ENCODE measurements at regions not wholly inside any gene's neighbourhood (a gene's known extent, or its start where the extent isn't known, plus 50 kb on each side); places are given as distances from the start of the nearest gene placed in this dataset.

DNA sequence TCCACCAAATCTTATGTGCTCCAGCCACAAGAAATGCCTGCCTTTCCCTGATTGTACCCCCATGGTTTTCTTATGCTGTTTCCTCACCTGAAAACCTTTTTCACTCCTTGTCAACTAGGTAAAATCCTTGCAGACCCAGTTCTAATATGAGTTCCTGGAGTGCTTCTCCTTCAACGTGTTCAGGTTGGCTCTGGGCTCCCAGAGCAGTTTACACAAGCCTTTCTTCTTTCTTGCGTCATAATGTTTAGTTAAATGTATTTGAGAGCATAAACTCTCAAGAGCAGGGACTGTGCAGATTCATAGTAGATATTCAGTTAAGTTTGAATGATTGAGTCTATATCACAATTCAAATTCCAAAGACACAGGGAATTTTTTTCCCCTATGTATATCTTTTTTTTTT, 484.8 kb upstream of the CCDC196 start:
- TF ChIP-seq POLR2A (IDR thresholded peaks at IDR 0.05): no peak
- no peak for TF ChIP-seq CTCF (IDR thresholded peaks at IDR 0.05)
- H3K4me3 ChIP-seq: no peak overlapping the region
- H3K27ac ChIP-seq: no peak overlapping the region
- ATAC-seq: no peak
- no peaks in the 10 kb centered on the region for H3K36me3 ChIP-seq
- 30 to 34% methylated on average over 2 of the region's 2 CpGs for WGBS, 2 donors (ENCODE audit: low coverage in 1 of 2)
- peaks cover 0 to 21% (median 0%) of the 10 kb centered on the region in 3 donors for H3K9me3 ChIP-seq
- H3K27me3 ChIP-seq: peaks cover 6% of the 10 kb centered on the region
- no peaks in the 10 kb centered on the region for H3K4me1 ChIP-seq

GRCh38 chr14:66003082-66003730, 483.0 kb upstream of the CCDC196 start:
- ATAC-seq: no peak
- Histone ChIP-seq H3K36me3 (no peaks in the 10 kb centered on the region), H3K27ac (no peak overlapping the region), H3K27me3 (peaks cover 6% of the 10 kb centered on the region), H3K4me3 (no peak overlapping the region), H3K9me3 (peaks cover 0 to 21% (median 0%) of the 10 kb centered on the region in 3 donors), H3K4me1 (no peaks in the 10 kb centered on the region)
- 64 to 75% methylated on average over 6 to 8 of the region's 10 CpGs for WGBS, 2 donors (ENCODE audit: low coverage in 1 of 2)
- TF ChIP-seq POLR2AphosphoS5 (IDR thresholded peaks at IDR 0.05) (no peak), EP300 (IDR thresholded peaks at IDR 0.05) (no peak), POLR2A (IDR thresholded peaks at IDR 0.05) (no peak), CTCF (IDR thresholded peaks at IDR 0.05) (no peak)

GRCh38 chr14:66005900-66006434, 480.2 kb upstream of the CCDC196 start:
- 21 to 37% methylated on average over 2 of the region's 2 CpGs for WGBS, 2 donors (ENCODE audit: low coverage in 1 of 2)
- Histone ChIP-seq H3K9me3 (peaks cover 0 to 9% (median 0%) of the 10 kb centered on the region in 3 donors), H3K27ac (no peak overlapping the region), H3K36me3 (no peaks in the 10 kb centered on the region), H3K27me3 (peaks cover 6% of the 10 kb centered on the region), H3K4me3 (no peak overlapping the region), H3K4me1 (no peaks in the 10 kb centered on the region)
- ATAC-seq: no peak
- TF ChIP-seq CTCF (IDR thresholded peaks at IDR 0.05): no peak
- no peak for TF ChIP-seq POLR2AphosphoS5 (IDR thresholded peaks at IDR 0.05)
- TF ChIP-seq EP300 (IDR thresholded peaks at IDR 0.05): no peak
- no peak for TF ChIP-seq POLR2A (IDR thresholded peaks at IDR 0.05)

GRCh38 chr14:66008631-66009030, 477.5 kb upstream of the CCDC196 start:
- Histone ChIP-seq H3K9me3 (peaks cover 0 to 2% (median 0%) of the 10 kb centered on the region in 3 donors), H3K4me3 (no peak overlapping the region), H3K27me3 (peaks cover 4% of the 10 kb centered on the region), H3K36me3 (no peaks in the 10 kb centered on the region), H3K4me1 (no peaks in the 10 kb centered on the region), H3K27ac (no peak overlapping the region)
- 79 to 90% methylated on average over 2 of the region's 2 CpGs for WGBS, 2 donors (ENCODE audit: low coverage in 1 of 2)
- ATAC-seq: no peak
- TF ChIP-seq POLR2A (IDR thresholded peaks at IDR 0.05) (no peak), POLR2AphosphoS5 (IDR thresholded peaks at IDR 0.05) (no peak), EP300 (IDR thresholded peaks at IDR 0.05) (no peak), CTCF (IDR thresholded peaks at IDR 0.05) (no peak)

DNA sequence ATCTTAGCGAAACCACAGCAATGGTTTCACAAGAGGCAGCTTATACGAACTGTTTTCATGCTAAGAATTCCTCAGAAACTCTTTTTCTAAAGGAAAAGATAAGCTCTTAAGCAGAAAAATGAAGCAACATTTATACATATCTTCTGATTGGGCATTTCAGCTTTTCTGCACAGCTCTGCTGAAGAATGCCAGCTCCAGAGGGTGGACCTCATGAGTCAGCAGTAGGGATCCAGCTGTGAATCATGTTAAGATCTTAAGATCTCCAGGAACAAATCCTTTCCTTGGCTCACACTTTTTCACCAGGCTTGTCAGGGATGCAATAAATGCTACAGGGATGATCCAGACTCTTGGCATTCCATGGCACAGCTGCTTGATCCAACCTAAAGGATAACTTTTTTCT, 477.1 kb upstream of the CCDC196 start:
- Histone ChIP-seq H3K27ac (no peak overlapping the region), H3K4me3 (no peak overlapping the region), H3K9me3 (no peaks in the 10 kb centered on the region), H3K4me1 (no peaks in the 10 kb centered on the region), H3K27me3 (peaks cover 5% of the 10 kb centered on the region), H3K36me3 (no peaks in the 10 kb centered on the region)
- no peak for TF ChIP-seq CTCF (IDR thresholded peaks at IDR 0.05)
- no peak for TF ChIP-seq POLR2A (IDR thresholded peaks at IDR 0.05)
- TF ChIP-seq EP300 (IDR thresholded peaks at IDR 0.05): no peak
- no peak for TF ChIP-seq POLR2AphosphoS5 (IDR thresholded peaks at IDR 0.05)
- 25 to 61% methylated on average over 2 of the region's 2 CpGs for WGBS, 2 donors (ENCODE audit: low coverage in 1 of 2)
- no peak for ATAC-seq
